Kidney glomerular epithelial cell (primary cell): ENCODE measurements at regions not wholly inside any gene's neighbourhood (a gene's known extent, or its start where the extent isn't known, plus 50 kb on each side); places are given as distances from the start of the nearest gene placed in this dataset.
A peak's percentile ranks its signal among the peaks of the same experiment; 100 is the strongest.
"Not testable (repeated sequence)": the region's sequence is repeated elsewhere in the genome, so short reads cannot be mapped to it uniquely, and the experiment has no call there.

Experiments used
- DNase-seq: peaks from one replicate; lab custom pipeline; 2025; lab: John Stamatoyannopoulos, UW

DNA sequence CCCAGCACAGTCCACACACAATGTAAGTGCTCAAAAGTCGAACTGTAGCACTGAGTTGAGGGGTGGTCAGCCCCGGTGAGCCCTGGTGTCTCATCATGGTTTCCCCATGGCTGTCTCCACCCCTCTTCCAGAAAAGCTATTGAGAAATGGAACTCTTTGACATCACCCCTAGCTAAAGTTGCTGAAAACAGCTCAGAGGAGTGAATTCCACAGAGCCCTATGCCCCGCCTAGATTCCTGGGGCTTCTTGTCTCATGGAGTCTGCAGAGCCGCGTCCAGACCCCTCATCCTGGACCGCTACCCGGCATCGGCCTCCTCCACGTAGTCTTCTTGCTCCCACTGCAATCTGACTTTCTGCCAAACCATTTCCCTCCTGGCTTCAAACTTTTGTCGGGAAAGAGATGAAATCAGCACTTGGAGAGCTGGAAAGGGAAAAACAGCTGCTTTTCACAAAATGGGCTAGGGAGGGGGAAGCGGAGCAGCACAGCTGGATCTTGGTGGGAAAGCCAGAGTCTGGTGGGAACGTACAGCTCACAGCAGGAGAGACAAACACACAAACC, 132.2 kb downstream of the SNX5 start:
- DNase-seq, result no peak

DNA sequence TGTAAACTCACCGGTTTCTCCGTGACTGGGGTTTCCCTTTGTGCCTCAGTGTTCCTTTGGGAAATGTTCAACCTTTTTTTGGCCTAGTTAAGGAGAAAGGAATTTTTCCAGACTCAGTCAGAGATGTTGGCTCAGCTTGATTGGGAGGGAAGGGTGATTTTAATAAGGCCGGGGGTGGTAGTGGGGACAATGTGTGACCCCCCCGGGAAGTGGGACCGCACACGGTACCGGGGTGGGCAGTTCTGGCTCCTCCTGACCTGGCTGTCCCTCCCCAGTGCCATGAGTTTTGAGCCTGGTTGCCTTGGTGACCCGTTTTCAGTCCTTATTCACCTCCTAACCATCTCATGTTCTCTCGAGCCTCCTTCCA, 132.7 kb downstream of the SNX5 start:
- no peak for DNase-seq

DNA sequence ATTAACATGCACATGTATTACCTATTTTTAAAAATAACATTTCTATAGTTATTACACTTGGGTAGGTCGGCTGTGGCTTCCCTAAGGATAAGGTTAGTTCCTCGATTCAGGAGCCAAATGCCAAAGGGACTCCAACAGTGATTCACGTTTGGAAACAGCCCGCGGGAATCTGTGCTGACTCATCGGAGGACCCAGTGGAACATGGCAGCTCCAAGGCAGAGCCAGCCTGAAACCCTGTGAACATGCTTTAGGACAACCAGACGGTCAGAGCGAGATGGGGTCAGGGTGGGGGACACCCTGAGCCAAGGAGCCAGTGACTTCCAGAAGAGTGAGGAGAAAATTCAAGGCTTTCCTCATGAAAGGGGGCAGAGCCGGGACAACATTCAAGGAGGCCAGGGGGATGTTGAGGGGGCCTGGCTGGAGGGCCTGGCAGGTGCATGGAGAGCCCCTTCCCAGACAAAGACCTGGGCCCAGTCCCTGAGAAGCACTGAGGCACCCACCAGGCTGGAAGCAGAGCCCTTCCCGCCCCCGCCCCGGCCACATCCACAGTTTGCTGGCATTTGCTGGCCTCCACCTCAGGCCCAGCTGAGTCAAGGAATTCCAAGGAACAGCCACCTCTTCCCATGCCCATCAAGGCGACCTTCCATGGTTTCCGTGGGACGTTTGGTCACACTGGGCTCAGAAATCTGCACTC, 133.2 kb downstream of the SNX5 start:
- DNase-seq, result peak; percentile 14

DNA sequence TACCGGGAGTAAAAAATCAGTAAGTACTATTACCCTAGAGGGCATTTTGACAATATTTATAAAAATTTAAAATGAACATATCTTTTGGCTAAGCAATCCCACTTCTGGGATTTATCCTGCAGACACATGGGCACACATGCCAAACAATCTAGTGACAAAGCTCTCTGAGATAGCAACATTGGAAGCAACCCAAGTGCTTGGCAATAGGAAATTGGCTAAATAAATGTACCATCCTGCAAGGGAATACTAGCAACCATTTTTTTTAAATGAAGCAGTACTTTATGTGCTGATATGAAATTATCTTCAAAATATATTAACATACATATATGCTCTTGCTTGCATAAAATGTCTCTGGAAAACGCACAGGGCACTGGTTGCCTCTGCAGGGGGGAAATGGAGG, 133.8 kb downstream of the SNX5 start:
- DNase-seq, result no peak

DNA sequence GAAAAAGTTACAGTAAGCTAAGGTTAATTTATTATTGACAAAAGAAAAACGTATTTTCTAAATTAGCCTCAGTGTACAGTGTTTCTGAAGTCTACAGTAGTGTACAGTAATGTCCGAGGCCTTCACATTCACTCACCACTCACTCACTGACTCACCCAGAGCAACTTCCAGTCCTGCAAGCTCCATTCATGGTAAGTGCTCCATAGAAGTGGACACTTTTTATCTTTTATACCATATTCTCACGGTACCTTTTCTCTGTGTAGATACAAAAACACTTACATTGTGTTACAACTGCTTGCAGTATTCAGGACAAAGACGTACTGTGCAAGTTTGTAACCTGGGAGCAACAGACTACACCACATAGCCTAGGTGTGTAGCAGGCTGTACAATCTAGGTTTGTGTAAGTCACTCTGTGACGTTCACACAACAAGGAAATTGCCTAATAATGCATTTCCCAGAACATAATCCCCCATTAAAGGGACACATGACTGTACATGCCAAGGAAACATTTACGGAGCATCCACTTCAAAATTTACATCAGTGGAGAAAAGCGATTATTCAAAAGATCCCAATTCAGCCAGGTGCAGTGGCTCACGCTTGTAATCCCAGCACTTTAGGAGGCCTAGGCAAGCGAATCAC, 133.4 kb downstream of the BANF2 start:
- no peak for DNase-seq

DNA sequence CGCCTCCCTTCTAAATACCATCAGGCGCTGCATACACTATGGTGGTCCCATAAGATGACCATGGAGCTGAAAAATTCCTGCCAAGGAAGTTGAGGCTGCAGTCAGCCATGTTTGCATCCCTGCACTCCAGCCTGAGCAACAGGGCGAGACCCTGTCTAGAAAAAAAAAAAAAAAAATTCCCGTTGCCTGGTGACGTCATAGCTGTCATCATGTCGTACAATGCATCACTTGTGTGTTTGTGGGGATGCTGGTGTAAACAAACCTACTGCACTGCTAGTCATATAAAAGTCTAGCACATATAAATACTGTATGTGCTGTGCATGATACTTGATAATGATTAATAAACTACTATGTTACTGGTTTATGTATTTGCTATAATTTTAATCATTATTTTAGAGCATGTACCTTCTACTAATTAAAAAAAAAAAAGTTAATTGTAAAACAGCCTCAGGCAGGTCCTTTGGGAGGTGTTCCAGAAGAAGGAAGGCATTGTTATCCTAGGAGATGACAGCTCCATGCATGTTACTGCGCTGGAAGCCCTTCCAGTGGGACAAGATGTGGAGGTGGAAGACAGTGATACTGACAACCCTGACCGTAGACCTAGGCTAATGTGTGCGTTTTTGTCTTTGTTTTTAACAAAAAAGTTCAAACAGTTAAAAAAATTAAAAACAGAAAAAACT, 132.6 kb downstream of the BANF2 start:
- no peak for DNase-seq

DNA sequence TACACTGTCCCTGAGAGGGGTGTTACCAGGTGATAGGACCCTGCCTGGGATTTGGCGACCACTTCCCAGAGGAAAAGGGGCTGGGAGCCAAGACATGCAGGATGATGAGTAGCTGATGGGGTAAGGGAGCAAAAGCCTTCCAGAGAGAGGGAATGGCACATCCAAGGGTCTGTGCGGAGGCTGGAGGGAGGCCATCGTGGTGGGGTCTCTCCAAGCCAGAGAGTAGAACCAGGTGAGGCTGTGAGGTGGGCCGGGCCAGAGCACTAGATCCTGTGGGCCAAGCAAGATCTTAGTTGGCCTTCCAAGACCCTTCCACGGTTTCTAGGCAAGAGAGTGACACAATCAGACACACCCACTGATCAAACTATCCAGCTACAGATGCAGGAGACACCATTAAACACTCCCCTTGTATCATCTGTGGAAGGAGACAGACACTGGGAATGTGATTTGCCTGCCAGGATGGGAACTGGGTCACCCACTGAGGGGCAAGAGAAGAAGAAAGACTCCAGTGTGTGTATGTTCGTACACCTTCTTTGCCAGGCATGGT, 128.9 kb downstream of the BANF2 start:
- DNase-seq, result no peak

DNA sequence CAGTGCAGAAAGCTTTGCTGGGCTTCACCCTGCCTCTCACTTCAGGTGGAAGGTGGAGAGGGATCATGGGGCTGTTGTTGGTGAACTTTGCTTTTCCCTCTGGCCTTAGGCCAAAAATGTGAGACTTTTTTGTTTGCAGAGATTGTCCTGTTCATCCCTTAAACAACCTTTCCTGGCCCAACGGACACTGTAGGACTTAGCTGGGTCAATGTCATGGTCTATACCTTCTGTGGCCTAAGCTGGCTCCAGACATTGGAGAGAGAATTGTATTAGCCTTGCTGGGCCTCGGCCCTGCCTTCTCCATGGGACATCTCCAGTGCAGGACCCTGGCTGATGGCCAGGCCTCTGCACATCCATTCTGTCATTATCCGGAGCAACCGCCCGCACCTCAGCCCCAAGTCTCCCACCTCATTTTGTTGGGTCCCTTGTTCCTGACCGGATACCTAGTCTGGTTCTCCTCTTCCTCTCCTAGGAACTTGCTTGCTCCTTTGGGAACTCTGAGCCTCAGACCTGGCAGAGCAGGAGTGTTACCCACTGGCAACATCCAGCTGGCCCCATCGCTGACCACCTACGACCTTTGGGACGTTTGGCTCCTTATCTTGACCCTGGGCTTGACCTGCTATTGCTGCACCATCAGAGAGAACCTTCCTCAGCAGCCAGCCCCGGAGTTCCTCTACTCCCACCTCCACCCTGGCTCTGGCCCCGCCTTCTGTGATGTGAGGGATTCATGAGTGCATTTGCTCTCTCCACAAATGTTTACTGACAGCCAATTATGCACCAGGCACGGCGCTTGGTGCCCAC, 128.2 kb downstream of the BANF2 start:
- DNase-seq, result no peak

DNA sequence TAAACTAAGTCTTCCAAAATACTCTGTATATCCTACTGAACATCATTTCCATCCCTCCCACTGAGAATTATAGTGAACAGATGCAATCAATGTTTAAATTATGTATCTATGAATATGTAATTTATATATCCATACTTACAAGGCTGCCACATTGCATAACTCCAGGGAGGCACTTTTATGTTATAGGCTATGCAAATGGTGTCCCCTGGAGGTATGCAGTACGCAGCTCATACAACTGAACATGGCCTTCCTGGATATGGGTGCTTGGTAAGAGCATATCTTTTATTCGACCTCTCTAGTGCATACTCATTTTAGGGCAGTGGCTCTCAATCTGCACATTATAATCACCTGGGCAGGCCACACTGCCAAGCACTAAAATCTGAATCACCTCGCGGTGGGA, 127.3 kb downstream of the BANF2 start:
- no peak for DNase-seq

DNA sequence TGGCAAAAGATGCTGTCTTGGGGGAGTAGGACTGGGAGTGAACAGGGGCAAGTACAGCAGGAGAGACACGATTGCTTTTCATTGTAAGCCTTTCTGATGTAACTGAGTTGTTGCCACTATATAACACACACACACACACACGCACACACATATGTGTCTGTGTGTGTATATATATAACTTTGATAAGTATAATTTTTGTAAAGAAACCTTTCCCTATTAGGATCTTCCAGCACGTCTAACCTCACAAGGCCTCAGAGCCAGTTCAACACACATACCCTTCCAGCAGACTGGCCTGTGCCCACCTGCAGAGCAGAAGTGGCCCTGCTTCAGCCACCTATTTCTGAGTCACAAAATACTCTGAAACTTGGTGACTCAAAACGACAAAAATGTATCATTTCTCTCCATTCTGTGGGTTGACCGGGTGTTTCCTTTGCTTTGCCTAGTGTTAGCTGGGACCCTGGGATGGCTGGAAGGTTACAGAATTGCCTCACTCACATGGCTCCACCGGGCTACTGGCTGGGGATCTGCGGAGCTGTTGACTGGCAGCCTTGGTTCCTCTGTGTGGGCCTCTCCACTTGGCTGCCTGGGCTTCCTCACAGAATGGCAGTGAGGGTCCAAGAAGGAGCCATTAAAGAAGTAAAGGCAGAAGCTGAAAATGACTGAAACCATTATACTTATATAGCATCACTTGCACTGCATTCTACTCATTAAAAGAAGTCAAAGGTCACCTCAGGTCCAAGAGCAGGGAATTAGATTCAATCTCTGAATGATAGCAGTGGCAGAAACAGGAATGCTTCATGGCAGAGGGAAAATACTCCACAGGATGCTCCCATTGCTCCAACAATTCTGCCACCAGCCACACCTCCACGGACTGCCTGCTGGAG, 126.4 kb downstream of the BANF2 start:
- DNase-seq, result no peak

DNA sequence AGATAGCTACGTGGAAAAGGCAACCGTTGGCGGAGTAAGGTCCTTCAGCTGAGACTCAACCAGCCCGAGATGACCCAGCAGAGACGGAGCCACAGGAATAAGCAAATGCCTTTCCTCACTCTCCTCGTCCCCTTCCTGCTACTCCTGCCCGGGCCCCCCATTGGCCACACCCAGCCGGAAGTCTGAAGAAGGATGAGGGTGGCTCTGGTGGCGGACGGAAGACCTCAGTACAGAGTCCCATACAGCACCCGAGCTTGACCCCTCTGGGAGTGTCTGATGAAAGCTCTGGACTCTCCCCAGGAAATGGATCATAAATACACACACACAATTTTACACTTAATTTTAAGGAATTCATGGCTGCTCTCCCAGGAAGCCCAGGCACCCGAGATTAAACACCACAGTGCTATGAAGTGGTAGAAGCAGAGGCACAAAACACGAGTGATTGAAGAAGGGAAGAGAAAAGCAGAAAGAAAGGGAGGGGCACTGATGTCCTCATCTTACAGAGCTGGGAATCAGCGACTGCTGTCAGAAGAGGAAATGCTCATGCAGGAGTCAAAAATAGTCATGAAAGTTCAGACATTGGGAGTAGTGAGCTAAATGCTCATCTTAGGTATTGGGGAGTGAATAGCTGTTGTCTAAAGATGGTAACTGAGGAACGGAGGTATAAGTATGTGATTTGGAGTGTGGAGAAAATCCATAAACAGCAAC, 125.6 kb downstream of the BANF2 start:
- no peak for DNase-seq

DNA sequence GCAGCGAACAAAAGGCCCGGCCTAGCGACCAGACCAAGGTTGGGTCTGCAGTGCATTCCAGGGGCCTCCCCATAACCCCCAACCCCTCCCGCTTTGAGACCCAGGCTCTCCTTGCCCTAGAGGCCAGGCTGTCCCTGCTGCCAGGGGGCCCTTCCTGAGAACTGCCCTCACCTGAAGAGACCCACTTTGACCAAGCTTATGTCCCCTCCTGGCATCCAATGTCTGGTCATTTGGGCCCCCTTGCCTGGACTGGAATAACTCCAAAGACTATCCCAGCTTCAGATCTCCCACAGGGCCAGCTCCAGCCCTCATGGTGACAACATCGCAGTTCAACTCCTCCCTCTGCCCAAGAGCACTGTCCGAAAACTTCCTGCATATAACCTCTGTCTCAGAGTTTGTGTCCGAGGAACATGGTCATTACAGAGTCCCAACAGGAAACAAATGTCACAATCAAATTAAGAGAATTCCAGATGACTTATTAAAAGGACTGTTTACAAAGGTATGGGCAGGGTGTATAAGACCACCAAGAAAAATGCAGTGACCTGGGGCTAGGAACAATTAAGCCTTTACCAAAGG, 125.0 kb downstream of the BANF2 start:
- no peak for DNase-seq

DNA sequence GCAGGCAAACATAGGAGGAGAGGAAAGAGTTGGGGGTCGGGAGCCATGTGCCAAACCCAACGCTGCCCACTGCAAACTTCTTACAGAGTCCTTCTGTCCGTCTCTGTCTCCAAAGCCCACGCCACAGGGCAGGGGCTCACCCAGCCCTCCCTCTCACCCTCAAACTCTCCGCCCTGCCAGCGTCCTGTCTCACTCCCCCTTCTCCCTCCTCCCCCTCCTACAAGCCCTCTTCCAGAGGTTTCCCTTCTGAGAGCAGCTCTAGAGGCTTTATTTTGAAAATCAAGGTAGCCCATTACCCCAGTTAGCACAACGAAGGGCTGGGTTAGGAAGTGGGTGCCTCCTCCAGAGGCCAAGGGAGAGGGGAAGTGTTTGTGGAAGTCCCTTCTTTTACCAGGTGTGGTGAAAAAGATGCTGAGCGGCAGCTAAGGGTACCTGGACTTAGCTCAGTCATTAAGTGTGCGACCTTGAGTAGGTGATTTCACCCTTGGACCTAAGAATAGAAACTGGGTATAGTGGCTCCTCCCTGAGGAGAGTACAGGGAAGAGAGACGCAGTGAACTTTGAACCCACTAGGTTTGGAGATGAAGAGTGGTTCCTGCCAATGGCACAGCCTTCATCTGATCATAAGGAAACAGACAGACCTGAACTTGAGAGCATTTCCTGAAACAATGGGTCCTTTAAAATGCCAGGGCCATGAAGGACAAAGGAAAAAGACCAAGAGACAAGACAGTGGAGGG, 123.8 kb downstream of the BANF2 start:
- no peak for DNase-seq

DNA sequence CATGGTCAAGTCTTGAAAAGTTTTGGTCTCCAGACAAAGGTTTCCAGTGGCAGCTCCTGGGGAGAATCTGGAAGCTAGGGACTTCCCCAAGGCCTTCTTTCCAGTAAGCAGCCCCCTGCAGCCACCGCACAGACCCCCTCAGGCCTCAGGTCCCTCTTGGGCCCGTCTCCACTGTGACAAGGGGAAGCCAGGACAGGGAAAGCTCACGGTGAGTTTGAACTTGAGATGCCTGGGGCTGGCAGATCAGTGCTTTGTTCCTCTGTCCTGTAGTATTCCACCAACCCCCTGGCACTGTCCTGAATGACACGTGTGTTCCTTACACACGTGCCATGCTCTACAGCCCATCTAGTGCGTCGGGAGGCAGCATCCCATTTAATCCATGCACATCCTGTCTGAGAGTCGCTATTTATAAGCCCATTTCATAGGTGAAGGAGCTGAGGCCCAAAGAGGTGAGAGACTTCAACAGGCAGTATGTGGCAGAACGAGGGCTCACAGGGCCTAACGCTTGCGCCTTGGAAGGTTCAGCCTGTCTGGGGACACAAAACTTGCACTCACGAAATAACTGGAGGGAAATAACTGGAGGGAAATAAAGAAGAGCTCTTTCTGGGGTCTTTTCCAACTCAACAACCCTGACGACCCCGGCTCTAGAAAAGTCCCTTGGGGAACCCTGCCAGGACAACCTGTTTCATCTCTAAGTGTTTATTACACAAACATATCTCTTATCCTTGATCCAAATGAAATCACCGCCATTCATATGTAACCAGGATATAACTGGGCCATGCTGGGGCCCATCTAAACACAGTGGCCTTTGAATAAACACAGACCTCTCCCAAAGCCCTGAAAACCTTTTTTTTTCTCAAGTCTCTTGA, 123.0 kb downstream of the BANF2 start:
- no peak for DNase-seq

DNA sequence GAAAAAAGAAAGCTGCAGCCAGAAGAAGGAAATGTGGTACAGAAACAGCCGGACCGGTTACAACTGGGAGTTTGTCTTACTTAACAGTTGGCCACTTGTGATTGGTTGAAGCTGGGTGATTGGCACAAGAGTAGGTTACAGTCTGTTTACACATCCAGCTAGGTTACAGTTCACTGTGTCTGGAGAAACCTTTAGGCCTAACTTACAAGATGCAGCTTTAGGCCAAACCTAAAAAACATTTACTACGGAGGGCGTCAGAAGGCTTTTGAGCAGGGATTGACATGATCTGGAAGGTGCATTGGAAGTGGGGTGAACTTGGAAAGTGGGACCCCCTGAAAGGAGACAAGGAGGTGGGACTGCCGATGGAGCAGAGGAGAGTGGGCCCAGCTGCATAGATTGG, 122.3 kb downstream of the BANF2 start:
- DNase-seq, result no peak

DNA sequence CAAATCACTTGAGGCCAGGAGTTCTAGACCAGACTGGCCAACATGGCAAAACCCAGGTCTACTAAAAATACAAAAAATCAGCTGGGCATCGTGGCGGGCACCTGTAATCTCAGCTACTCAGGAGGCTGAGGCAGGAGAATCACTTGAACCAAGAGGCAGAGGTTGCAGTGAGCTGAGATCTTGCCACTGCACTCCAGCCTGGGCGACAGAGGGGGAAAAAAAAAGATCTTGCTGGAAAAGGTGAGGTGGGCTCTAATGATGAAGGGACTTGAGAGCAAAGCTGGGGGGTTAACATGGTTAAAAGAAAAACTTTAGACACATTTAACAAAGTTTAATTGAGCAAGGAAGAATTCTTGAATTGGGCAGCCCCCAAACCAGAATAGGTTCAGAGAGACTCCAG, 121.8 kb downstream of the BANF2 start:
- DNase-seq, result not testable (repeated sequence)

DNA sequence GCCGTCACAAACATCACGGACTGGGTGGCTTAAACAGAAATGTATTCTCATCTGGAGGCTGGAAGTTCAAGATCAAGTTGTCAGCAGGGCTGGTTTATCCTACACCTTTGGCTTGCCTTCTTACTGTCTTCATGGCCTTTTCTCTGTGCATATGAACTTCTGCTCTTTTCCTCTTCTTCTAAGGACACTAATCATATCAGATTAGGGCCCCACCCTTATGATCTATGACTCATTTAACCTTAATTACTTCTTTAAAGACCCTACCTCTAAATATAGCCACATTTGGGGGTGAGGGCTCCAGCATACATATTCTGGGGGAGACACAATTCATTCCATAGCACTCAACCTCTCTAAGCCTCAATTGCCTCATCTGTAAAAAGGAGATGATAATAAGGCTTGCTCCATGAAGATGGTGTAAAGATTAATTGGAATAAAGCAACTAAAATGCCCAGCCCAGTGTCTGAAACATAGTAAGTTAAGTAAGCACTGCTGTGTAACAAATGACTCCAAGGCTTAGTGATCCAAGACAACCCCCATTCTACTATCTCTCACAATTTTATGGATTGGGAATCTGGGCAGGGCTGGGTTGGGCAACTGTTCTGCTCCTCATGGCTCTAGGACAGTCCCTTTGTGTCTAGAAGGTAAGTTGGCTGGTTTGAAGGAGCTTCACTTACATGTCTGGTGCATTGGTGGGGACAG, 119.8 kb downstream of the BANF2 start:
- no peak for DNase-seq

DNA sequence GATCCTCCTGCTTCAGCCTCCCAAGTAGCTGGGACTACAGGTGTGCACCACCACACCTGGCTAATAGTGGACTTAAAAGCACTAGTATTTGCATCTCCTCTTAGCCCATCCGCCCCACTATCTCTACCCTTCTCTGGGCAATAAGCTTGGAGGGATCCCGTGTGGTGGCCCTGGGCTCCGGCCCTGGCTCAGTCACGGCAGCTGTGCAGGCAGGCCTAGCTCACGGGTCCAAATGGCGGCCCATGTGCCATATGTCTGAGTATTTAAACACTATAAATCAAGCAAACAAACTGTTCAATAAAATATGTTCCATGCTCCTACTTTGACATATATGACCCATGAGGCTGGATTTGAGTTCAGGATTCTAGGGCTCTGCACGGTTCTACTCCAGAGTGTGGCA, 118.4 kb downstream of the BANF2 start:
- DNase-seq, result no peak
